ENCODE measurements at regions not wholly inside any gene's neighbourhood (a gene's known extent, or its start where the extent isn't known, plus 50 kb on each side); places are given as distances from the start of the nearest gene placed in this dataset.

GRCh38 chr15:45962733-45963132 is 327.9 kb downstream of the SQOR start:
- TF ChIP-seq POLR2AphosphoS5 (IDR thresholded peaks at IDR 0.05; ENCODE audit: low read depth, low read length) (no peak), POLR2A (IDR thresholded peaks at IDR 0.05; ENCODE audit: low read depth, low read length) (no peak), SPI1 (IDR thresholded peaks at IDR 0.05; ENCODE audit: low read depth, low read length) (no peak), TAF1 (IDR thresholded peaks at IDR 0.05; ENCODE audit: low read depth, low read length) (no peak), POU2F2 (IDR thresholded peaks at IDR 0.05; ENCODE audit: low read depth, low read length) (no peak), PAX5 (IDR thresholded peaks at IDR 0.05; ENCODE audit: insufficient read depth, low read length, severe bottlenecking) (no peak)
